Spleen (tissue), 11 donors: ENCODE measurements at regions not wholly inside any gene's neighbourhood (a gene's known extent, or its start where the extent isn't known, plus 50 kb on each side); places are given as distances from the start of the nearest gene placed in this dataset.

Source experiments
- DNase-seq: peaks from one replicate; pipeline ENCODE4 v3.0.0-alpha.2; 2020
- H3K27ac ChIP-seq, 8 donors: fragments of 200-600 bp; sonication (generic) in 7 of 8; 1 replicate in 4 of 8; 2 replicates in 4 of 8; pipeline versions ENCODE4 v1.5.0 to v1.8.0; 2016 to 2021; ENCODE audit warnings: inconsistent platforms in 4 of 8, mild to moderate bottlenecking in 4 of 8, moderate library complexity in 1 of 8
- H3K27me3 ChIP-seq, 7 donors: fragments of 200-600 bp; sonication (generic) in 6 of 7; replicated peaks in 1 of 7; 1 replicate in 4 of 7; 2 replicates in 3 of 7; pipeline versions ENCODE4 v1.5.0 to v1.8.0; 2016 to 2021; ENCODE audit warnings: inconsistent platforms in 3 of 7, mild to moderate bottlenecking in 1 of 7
- H3K36me3 ChIP-seq, 6 donors: fragments of 200-600 bp; sonication (generic) in 5 of 6; 1 replicate in 4 of 6; 2 replicates in 2 of 6; pipeline versions ENCODE4 v1.5.0 to v1.8.0; 2016 to 2021; ENCODE audit warnings: inconsistent platforms in 2 of 6
- H3K4me1 ChIP-seq, 6 donors: fragments of 200-600 bp; sonication (generic) in 5 of 6; 1 replicate in 3 of 6; 2 replicates in 3 of 6; pipeline versions ENCODE4 v1.5.0 to v1.8.0; 2016 to 2021; ENCODE audit warnings: inconsistent platforms in 3 of 6
- H3K4me3 ChIP-seq, 8 donors: fragments of 200-600 bp; sonication (generic) in 7 of 8; 1 replicate in 4 of 8; 2 replicates in 4 of 8; pipeline versions ENCODE4 v1.5.0 to v1.8.0; 2016 to 2021; ENCODE audit warnings: inconsistent platforms in 4 of 8, mild to moderate bottlenecking in 4 of 8, moderate library complexity in 2 of 8
- H3K9me3 ChIP-seq, 8 donors: fragments of 200-600 bp; sonication (generic) in 7 of 8; 1 replicate in 4 of 8; 2 replicates in 4 of 8; pipeline versions ENCODE4 v1.5.0 to v1.8.0; 2016 to 2021; ENCODE audit warnings: inconsistent platforms in 4 of 8
- CTCF ChIP-seq, 11 experiments: fragments of 200-600 bp in 7 of 11; fragments of 450-650 bp in 4 of 11; sonication (generic) in 4 of 11; IDR thresholded peaks in 8 of 11; conservative IDR thresholded peaks in 3 of 11; 1 replicate in 7 of 11; 2 replicates in 4 of 11; pipeline versions ENCODE4 v1.4.0 to v1.8.0; 2016 to 2021; ENCODE audit warnings: antibody characterized with exemption in 11 of 11, inconsistent platforms in 4 of 11, mild to moderate bottlenecking in 1 of 11
- POLR2A ChIP-seq, 3 donors: fragments of 450-650 bp; IDR thresholded peaks; one replicate each; pipeline ENCODE4 v1.5.1; 2017; ENCODE audit warnings: antibody characterized with exemption in 3 of 3, mild to moderate bottlenecking in 1 of 3
- POLR2AphosphoS5 ChIP-seq, 3 donors: sonication (generic); formaldehyde crosslinking; IDR thresholded peaks; one replicate each; pipeline ENCODE4 v1.5.1; 2017; ENCODE audit warnings: antibody characterized with exemption in 3 of 3
- WGBS, 5 donors: extraction: QIAGEN DNeasy Blood & Tissue Kit in 3 of 5; methylation state at CpG; one replicate each; pipeline versions ENCODE4 v1.1.5 to v1.1.7; 2013 to 2018; 5-methylcytosine and 5-hydroxymethylcytosine counted together
- intact Hi-C: fragments of 100-400 bp; cut with DNase I; formaldehyde crosslinking; loops from one replicate; pipeline ENCODE4 v1.15.0; 2023; ENCODE audit warnings: low total_unique reads
- small RNA-seq, 4 donors: library from RNA; depleted of rRNA; stranded (forward); fragments of <200 nt; gene quantifications; one replicate each; pipeline ENCODE3, GENCODE V24; 2016
- donor health status: healthy with polysubstance abuse.
- donor health status: DM: no; HTN: no; CAD: no; lungs with moderate emphysema.
- donor health status: DM: no; HTN: no; CAD: no.
- donor health status: Bipolar disorder and iron deficiency.
- donor health status: healthy.
- donor health status: DM: no; HTN: no; CAD: no.
- donor health status: DM: yes; HTN: yes; CAD: no.

- peaks cover 0 to 8% (median 0%) of the 10 kb centered on the region in 7 donors for H3K27me3 ChIP-seq
- peaks cover 0 to 18% (median 11%) of the 10 kb centered on the region in 8 donors for H3K9me3 ChIP-seq
- H3K36me3 ChIP-seq, result no peaks in the 10 kb centered on the region
- H3K27ac ChIP-seq, result no peak overlapping the region
- intact Hi-C loops, result no loop called here
- 73 to 81% (median 75%) methylated on average over 12 of the region's 12 CpGs for WGBS, 5 donors
- no peak for DNase-seq
- no peak overlapping the region for H3K4me3 ChIP-seq
- H3K4me1 ChIP-seq, result no peaks in the 10 kb centered on the region
- no peak for TF ChIP-seq CTCF (IDR thresholded peaks at IDR 0.05 in 8 of 11, conservative IDR thresholded peaks at IDR 0.05 in 3 of 11)
- no peak for TF ChIP-seq POLR2A (IDR thresholded peaks at IDR 0.05)
- no peak for TF ChIP-seq POLR2AphosphoS5 (IDR thresholded peaks at IDR 0.05)
Measured at GRCh38 chr7:98795741-98796493, 73.9 kb downstream of the TMEM130 start.

Small RNA genes lying in the stretch of these regions (small RNA-seq; reads per million reads assigned to genes)
- gene RNU6-393P, result 0 to 0.06 (median 0) reads per million in 4 donors
